Inflammatory macrophage treated with lipopolysaccharide for 1 hour (primary cell): ENCODE measurements at regions not wholly inside any gene's neighbourhood (a gene's known extent, or its start where the extent isn't known, plus 50 kb on each side); places are given as distances from the start of the nearest gene placed in this dataset.

Experiments used
- DNase-seq, 2 donors: peaks; one replicate each; pipeline ENCODE4 v3.0.0-alpha.2; 2020 to 2022

GRCh38 chr4:116400480-116400879 is 684.9 kb downstream of the TRAM1L1 start:
- no peak for DNase-seq

GRCh38 chr4:116397714-116398113 is 687.7 kb downstream of the TRAM1L1 start:
- no peak for DNase-seq

- DNase-seq = peak in 1 of 2 donors; percentile 29
These were observed 688.1 kb downstream of the TRAM1L1 start for GRCh38 chr4:116397291-116397690.

- no peak for DNase-seq
These were observed 690.0 kb downstream of the TRAM1L1 start for GRCh38 chr4:116395408-116395807.

GRCh38 chr4:116391020-116391419 is 694.4 kb downstream of the TRAM1L1 start:
- DNase-seq = no peak

- no peak for DNase-seq
These were observed 696.2 kb downstream of the TRAM1L1 start for GRCh38 chr4:116389139-116389538.

- no peak for DNase-seq
These were observed 697.4 kb downstream of the TRAM1L1 start for GRCh38 chr4:116387937-116388474.

GRCh38 chr4:116386856-116387255 is 698.5 kb downstream of the TRAM1L1 start:
- no peak for DNase-seq

- DNase-seq = no peak
These were observed 699.8 kb downstream of the TRAM1L1 start for GRCh38 chr4:116385583-116385982.

GRCh38 chr4:116374815-116375214 is 710.6 kb downstream of the TRAM1L1 start:
- no peak for DNase-seq

- DNase-seq = no peak
These were observed 722.8 kb downstream of the TRAM1L1 start for GRCh38 chr4:116362583-116362982.

- DNase-seq = no peak
These were observed 723.6 kb downstream of the TRAM1L1 start for GRCh38 chr4:116361790-116362189.

GRCh38 chr4:116358633-116359222 is 726.6 kb downstream of the TRAM1L1 start:
- peak; percentile 53 to 96 for DNase-seq

- no peak for DNase-seq
These were observed 727.6 kb downstream of the TRAM1L1 start for GRCh38 chr4:116357758-116358157.

- no peak for DNase-seq
These were observed 738.6 kb downstream of the TRAM1L1 start for GRCh38 chr4:116346750-116347149.

GRCh38 chr4:116343809-116344208 is 741.6 kb downstream of the TRAM1L1 start:
- peak; percentile 15 to 48 for DNase-seq

- DNase-seq = no peak
These were observed 743.2 kb downstream of the TRAM1L1 start for GRCh38 chr4:116342143-116342542.

GRCh38 chr4:116332508-116332907 is 752.9 kb downstream of the TRAM1L1 start:
- DNase-seq = no peak

GRCh38 chr4:116328261-116328860 is 757.0 kb downstream of the TRAM1L1 start:
- peak; percentile 9 to 18 for DNase-seq

- no peak for DNase-seq
These were observed 761.8 kb downstream of the TRAM1L1 start for GRCh38 chr4:116323606-116324005.

GRCh38 chr4:116321471-116321870 is 763.9 kb downstream of the TRAM1L1 start:
- DNase-seq = no peak

- DNase-seq = no peak
These were observed 764.5 kb downstream of the TRAM1L1 start for GRCh38 chr4:116320859-116321258.

GRCh38 chr4:116303736-116304188 is 781.6 kb downstream of the TRAM1L1 start:
- DNase-seq = no peak

GRCh38 chr4:116302990-116303735 is 782.2 kb downstream of the TRAM1L1 start:
- no peak for DNase-seq
